ENCODE measurements at regions not wholly inside any gene's neighbourhood (a gene's known extent, or its start where the extent isn't known, plus 50 kb on each side); places are given as distances from the start of the nearest gene placed in this dataset.

GRCh38 chr18:78559584-78559983, 420.0 kb upstream of the SALL3 start:
- DNase-seq (ENCODE audit: low spot score) = no peak

GRCh38 chr18:78561757-78562510, 417.7 kb upstream of the SALL3 start:
- DNase-seq (ENCODE audit: low spot score) = no peak

- no peak for DNase-seq (ENCODE audit: low spot score)
These were observed 417.1 kb upstream of the SALL3 start for GRCh38 chr18:78562531-78562961.

- no peak for DNase-seq (ENCODE audit: low spot score)
These were observed 416.5 kb upstream of the SALL3 start for GRCh38 chr18:78563110-78563509.

- DNase-seq (ENCODE audit: low spot score) = no peak
These were observed 415.6 kb upstream of the SALL3 start for GRCh38 chr18:78564030-78564429.

GRCh38 chr18:78564518-78564917, 415.1 kb upstream of the SALL3 start:
- no peak for DNase-seq (ENCODE audit: low spot score)

GRCh38 chr18:78565240-78565639, 414.4 kb upstream of the SALL3 start:
- DNase-seq (ENCODE audit: low spot score) = no peak

- DNase-seq (ENCODE audit: low spot score) = no peak
These were observed 413.6 kb upstream of the SALL3 start for GRCh38 chr18:78566065-78566464.

- DNase-seq (ENCODE audit: low spot score) = no peak
These were observed 412.9 kb upstream of the SALL3 start for GRCh38 chr18:78566720-78567119.

- DNase-seq (ENCODE audit: low spot score) = no peak
These were observed 408.4 kb upstream of the SALL3 start for GRCh38 chr18:78571063-78571785.

- DNase-seq (ENCODE audit: low spot score) = no peak
These were observed 407.7 kb upstream of the SALL3 start for GRCh38 chr18:78571831-78572347.

- no peak for DNase-seq (ENCODE audit: low spot score)
These were observed 405.8 kb upstream of the SALL3 start for GRCh38 chr18:78573773-78574172.

GRCh38 chr18:78576967-78577366, 402.7 kb upstream of the SALL3 start:
- DNase-seq (ENCODE audit: low spot score) = no peak

- no peak for DNase-seq (ENCODE audit: low spot score)
These were observed 400.2 kb upstream of the SALL3 start for GRCh38 chr18:78579449-78579848.

- no peak for DNase-seq (ENCODE audit: low spot score)
These were observed 399.6 kb upstream of the SALL3 start for GRCh38 chr18:78579854-78580577.

- DNase-seq (ENCODE audit: low spot score) = no peak
These were observed 398.7 kb upstream of the SALL3 start for GRCh38 chr18:78580835-78581339.

- DNase-seq (ENCODE audit: low spot score) = no peak
These were observed 397.4 kb upstream of the SALL3 start for GRCh38 chr18:78582181-78582709.

GRCh38 chr18:78582898-78583738, 396.5 kb upstream of the SALL3 start:
- no peak for DNase-seq (ENCODE audit: low spot score)

- DNase-seq (ENCODE audit: low spot score) = no peak
These were observed 395.7 kb upstream of the SALL3 start for GRCh38 chr18:78583739-78584458.

- DNase-seq (ENCODE audit: low spot score) = no peak
These were observed 395.1 kb upstream of the SALL3 start for GRCh38 chr18:78584459-78585022.

All from umbilical cord (tissue), 1 donor.